Esophagus squamous epithelium (tissue), 4 donors: ENCODE measurements at regions not wholly inside any gene's neighbourhood (a gene's known extent, or its start where the extent isn't known, plus 50 kb on each side); places are given as distances from the start of the nearest gene placed in this dataset.

ENCODE experiments used
- POLR2A ChIP-seq, 4 donors: fragments of 450-650 bp; IDR thresholded peaks; one replicate each; pipeline ENCODE4 v1.6.1; 2017; ENCODE audit warnings: antibody characterized with exemption in 4 of 4, mild to moderate bottlenecking in 4 of 4, moderate library complexity in 3 of 4
- TF ChIP-seq, protein P1 (sequence below), 6 experiments: fragments of 450-650 bp in 4 of 6; fragments of 200-600 bp in 2 of 6; sonication (generic) in 2 of 6; IDR thresholded peaks; one replicate each; pipeline ENCODE4 v1.5.1; 2016 to 2019; ENCODE audit warnings: antibody characterized with exemption in 6 of 6, mild to moderate bottlenecking in 4 of 6, moderate library complexity in 4 of 6

DNA sequence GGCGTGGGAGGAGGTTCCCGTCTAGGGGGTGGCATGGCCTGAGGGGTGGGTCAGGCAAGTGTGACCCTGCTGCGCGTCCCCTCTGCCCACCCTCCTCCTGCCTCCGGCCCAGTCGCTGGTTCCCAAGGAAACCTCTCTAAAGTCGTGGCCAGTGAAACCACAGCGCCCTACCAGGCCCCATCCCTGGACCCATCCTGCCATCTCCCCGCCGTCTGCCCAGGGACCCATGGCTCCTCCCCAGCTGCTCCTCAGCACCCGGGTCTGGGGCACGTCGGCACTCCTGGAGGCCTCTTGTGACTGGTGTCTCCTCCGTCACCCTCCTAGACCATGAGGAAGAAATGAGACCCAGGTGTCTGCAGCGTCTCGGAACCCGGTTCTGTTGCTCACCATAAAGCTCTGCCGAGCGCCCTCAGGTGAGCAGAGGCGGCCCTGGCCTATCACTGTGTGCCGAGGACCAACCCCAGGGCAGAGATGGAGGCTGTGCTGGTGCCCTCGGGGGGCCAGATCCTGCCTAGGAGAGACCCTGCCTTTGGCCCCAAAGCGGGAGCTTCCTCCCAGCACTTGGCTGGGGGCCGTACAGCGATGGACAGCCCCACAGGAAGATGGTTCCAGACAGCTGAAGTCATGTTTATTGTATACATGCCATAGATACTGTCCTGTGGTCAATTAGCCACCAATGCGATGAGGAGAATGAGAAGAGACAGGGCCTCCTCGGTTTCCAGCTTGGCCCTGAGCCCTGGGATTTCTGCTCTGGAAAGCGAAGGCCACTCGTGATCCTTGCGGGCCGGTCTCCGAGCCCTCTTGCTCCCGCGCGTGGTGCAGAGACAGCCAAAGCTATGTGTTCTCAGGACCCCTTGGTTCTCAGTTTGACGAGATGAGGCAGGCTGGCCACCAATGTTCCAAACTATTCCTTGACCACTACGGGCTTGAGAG is 222.5 kb upstream of the RTL1 start:
- TF ChIP-seq, protein P1, sequence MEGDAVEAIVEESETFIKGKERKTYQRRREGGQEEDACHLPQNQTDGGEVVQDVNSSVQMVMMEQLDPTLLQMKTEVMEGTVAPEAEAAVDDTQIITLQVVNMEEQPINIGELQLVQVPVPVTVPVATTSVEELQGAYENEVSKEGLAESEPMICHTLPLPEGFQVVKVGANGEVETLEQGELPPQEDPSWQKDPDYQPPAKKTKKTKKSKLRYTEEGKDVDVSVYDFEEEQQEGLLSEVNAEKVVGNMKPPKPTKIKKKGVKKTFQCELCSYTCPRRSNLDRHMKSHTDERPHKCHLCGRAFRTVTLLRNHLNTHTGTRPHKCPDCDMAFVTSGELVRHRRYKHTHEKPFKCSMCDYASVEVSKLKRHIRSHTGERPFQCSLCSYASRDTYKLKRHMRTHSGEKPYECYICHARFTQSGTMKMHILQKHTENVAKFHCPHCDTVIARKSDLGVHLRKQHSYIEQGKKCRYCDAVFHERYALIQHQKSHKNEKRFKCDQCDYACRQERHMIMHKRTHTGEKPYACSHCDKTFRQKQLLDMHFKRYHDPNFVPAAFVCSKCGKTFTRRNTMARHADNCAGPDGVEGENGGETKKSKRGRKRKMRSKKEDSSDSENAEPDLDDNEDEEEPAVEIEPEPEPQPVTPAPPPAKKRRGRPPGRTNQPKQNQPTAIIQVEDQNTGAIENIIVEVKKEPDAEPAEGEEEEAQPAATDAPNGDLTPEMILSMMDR (IDR thresholded peaks at IDR 0.05), result no peak
- TF ChIP-seq POLR2A (IDR thresholded peaks at IDR 0.05), result no peak
